Trophoblast cell (in vitro differentiated cells and primary cell): ENCODE measurements at regions not wholly inside any gene's neighbourhood (a gene's known extent, or its start where the extent isn't known, plus 50 kb on each side); places are given as distances from the start of the nearest gene placed in this dataset.

ENCODE experiments used
- DNase-seq, 2 donors: peaks; one replicate each; pipeline ENCODE4 v3.0.0-alpha.2; 2016
- H2AFZ ChIP-seq: 2 replicates; pipeline ENCODE4 v1.6.1; 2013; ENCODE audit warnings: low read length, moderate library complexity, mild to moderate bottlenecking; ENCODE audit not compliant: insufficient read depth, poor library complexity
- H2AK5ac ChIP-seq: 2 replicates; pipeline ENCODE4 v1.6.1; 2013; ENCODE audit warnings: mild to moderate bottlenecking, low read length
- H2BK120ac ChIP-seq: 2 replicates; pipeline ENCODE4 v1.6.1; 2013; ENCODE audit warnings: low read length, mild to moderate bottlenecking, moderate library complexity; ENCODE audit not compliant: insufficient read depth, poor library complexity
- H2BK12ac ChIP-seq: 2 replicates; pipeline ENCODE4 v1.6.1; 2013; ENCODE audit warnings: mild to moderate bottlenecking, low read length, moderate library complexity
- H2BK5ac ChIP-seq: 2 replicates; pipeline ENCODE4 v1.6.1; 2013; ENCODE audit warnings: low read length, low read depth, moderate library complexity, mild to moderate bottlenecking; ENCODE audit not compliant: poor library complexity
- H3K14ac ChIP-seq: 2 replicates; pipeline ENCODE4 v1.6.1; 2013; ENCODE audit warnings: mild to moderate bottlenecking, low read length
- H3K18ac ChIP-seq: 2 replicates; pipeline ENCODE4 v1.6.1; 2013; ENCODE audit warnings: mild to moderate bottlenecking, low read length
- H3K23ac ChIP-seq: 2 replicates; pipeline ENCODE4 v1.6.1; 2013; ENCODE audit warnings: low read length
- H3K27ac ChIP-seq: 2 replicates; pipeline ENCODE4 v1.5.1; 2013; ENCODE audit warnings: low read depth, mild to moderate bottlenecking, inconsistent platforms, low read length, moderate library complexity
- H3K27me3 ChIP-seq: 2 replicates; pipeline ENCODE4 v1.6.1; 2013; ENCODE audit warnings: inconsistent platforms, mild to moderate bottlenecking, low read length, moderate library complexity; ENCODE audit not compliant: insufficient read depth
- H3K36me3 ChIP-seq, 2 experiments: 1 replicate in 1 of 2; 2 replicates in 1 of 2; pipeline ENCODE4 v1.6.1; 2013; ENCODE audit warnings: low read length in 2 of 2, mild to moderate bottlenecking in 2 of 2, moderate library complexity in 1 of 2; ENCODE audit not compliant: insufficient read depth in 2 of 2, control insufficient read depth in 1 of 2
- H3K4ac ChIP-seq: 2 replicates; pipeline ENCODE4 v1.6.1; 2013; ENCODE audit warnings: low read depth, mild to moderate bottlenecking, low read length, moderate library complexity
- H3K4me1 ChIP-seq, 2 experiments: 1 replicate in 1 of 2; 2 replicates in 1 of 2; pipeline ENCODE4 v1.6.1; 2013; ENCODE audit warnings: low read length in 2 of 2, mild to moderate bottlenecking in 2 of 2, moderate library complexity in 1 of 2; ENCODE audit not compliant: insufficient read depth in 2 of 2, control insufficient read depth in 1 of 2
- H3K4me2 ChIP-seq: 2 replicates; pipeline ENCODE4 v1.6.1; 2013; ENCODE audit warnings: inconsistent platforms, mild to moderate bottlenecking, low read length, moderate library complexity
- H3K4me3 ChIP-seq: 2 replicates; pipeline ENCODE4 v1.5.1; 2013; ENCODE audit warnings: mild to moderate bottlenecking, low read depth, low read length, inconsistent platforms
- H3K79me1 ChIP-seq: one replicate; pipeline ENCODE4 v1.6.1; 2013; ENCODE audit warnings: low read length
- H3K79me2 ChIP-seq: 2 replicates; pipeline ENCODE4 v1.6.1; 2013; ENCODE audit warnings: low read length, mild to moderate bottlenecking; ENCODE audit not compliant: control insufficient read depth, insufficient read depth, poor library complexity
- H3K9ac ChIP-seq: 2 replicates; pipeline ENCODE4 v1.6.1; 2013; ENCODE audit warnings: mild to moderate bottlenecking, low read length
- H3K9me3 ChIP-seq: 2 replicates; pipeline ENCODE4 v1.6.1; 2013; ENCODE audit warnings: low read depth, mild to moderate bottlenecking, control low read depth, inconsistent platforms, low read length; ENCODE audit not compliant: insufficient read depth
- H4K12ac ChIP-seq: 2 replicates; pipeline ENCODE4 v1.6.1; 2013; ENCODE audit warnings: low read depth, mild to moderate bottlenecking, low read length, moderate library complexity
- H4K8ac ChIP-seq: 2 replicates; pipeline ENCODE4 v1.6.1; 2013; ENCODE audit warnings: low read depth, mild to moderate bottlenecking, low read length, moderate library complexity
- H4K91ac ChIP-seq: one replicate; pipeline ENCODE4 v1.6.1; 2013; ENCODE audit warnings: low read depth, mild to moderate bottlenecking, low read length, moderate library complexity
- WGBS: extraction: QIAGEN DNeasy Blood & Tissue Kit; methylation state at CpG from one replicate; pipeline ENCODE4 v1.1.7; 2013; ENCODE audit warnings: missing lambda C conversion rate; ENCODE audit not compliant: insufficient read length, insufficient coverage; ENCODE audit errors: extremely low coverage; 5-methylcytosine and 5-hydroxymethylcytosine counted together

DNA sequence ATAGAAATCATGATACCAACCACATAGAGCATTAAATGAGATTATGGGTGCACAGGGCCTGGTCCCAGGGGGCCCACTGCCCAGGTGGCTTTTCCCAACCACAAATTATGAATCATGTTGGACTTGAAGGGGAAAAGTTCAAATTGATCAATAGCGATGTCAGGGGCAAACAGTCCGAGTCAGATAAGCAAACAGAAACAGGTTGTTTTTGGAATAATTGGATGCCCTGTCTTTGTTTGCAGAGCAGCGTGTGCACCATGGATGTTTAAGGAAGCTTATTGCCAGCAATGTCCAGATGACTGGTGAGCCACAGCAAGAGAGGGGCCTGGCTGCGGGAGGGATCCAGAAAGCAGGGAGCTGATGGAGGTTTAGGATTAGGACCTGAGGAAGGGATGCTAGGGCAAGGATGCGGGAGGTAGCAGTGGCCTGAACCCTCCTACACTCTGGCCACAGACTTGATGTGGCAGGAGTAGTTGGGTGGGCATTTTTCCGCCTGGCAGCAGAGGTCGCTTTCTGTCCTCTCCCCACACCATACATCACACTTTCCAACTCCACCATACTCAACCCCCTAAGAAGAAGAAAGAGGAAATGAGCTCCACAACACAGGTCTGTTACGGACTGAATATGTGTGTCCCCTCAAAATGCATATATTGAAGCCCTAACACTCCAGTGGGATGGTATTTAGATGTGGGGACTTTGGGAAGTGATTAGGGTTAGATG is 266.4 kb upstream of the RPL38 start:
- DNase-seq, result no peak
- H4K12ac ChIP-seq, result no peak overlapping the region
- H3K4me1 ChIP-seq, result no peaks in the 10 kb centered on the region
- no peaks in the 10 kb centered on the region for H3K79me1 ChIP-seq
- H3K4me2 ChIP-seq, result no peak overlapping the region
- no peak overlapping the region for H2BK120ac ChIP-seq
- no peak overlapping the region for H3K23ac ChIP-seq
- H3K27me3 ChIP-seq, result no peaks in the 10 kb centered on the region
- no peak overlapping the region for H3K18ac ChIP-seq
- no peaks in the 10 kb centered on the region for H3K36me3 ChIP-seq
- no peak overlapping the region for H2AK5ac ChIP-seq
- no peak overlapping the region for H3K9ac ChIP-seq
- no peak overlapping the region for H3K4ac ChIP-seq
- H2BK5ac ChIP-seq, result no peak overlapping the region
- H3K27ac ChIP-seq, result no peak overlapping the region
- no peak overlapping the region for H3K4me3 ChIP-seq
- no CpG with 5 or more reads among the region's 8 CpGs for WGBS
- H4K8ac ChIP-seq, result no peak overlapping the region
- H2BK12ac ChIP-seq, result no peak overlapping the region
- peaks cover 2% of the 10 kb centered on the region for H3K9me3 ChIP-seq
- H3K79me2 ChIP-seq, result no peaks in the 10 kb centered on the region
- H2AFZ ChIP-seq, result no peak overlapping the region
- no peak overlapping the region for H4K91ac ChIP-seq
- no peak overlapping the region for H3K14ac ChIP-seq

- Histone ChIP-seq H3K27ac (no peak overlapping the region), H2BK120ac (no peak overlapping the region), H3K9ac (no peak overlapping the region), H4K91ac (no peak overlapping the region), H2AFZ (no peak overlapping the region), H3K36me3 (no peaks in the 10 kb centered on the region), H2BK12ac (no peak overlapping the region), H4K12ac (no peak overlapping the region), H3K9me3 (peaks cover 2% of the 10 kb centered on the region), H2BK5ac (no peak overlapping the region), H4K8ac (no peak overlapping the region), H3K79me1 (no peaks in the 10 kb centered on the region), H3K4ac (no peak overlapping the region), H3K79me2 (no peaks in the 10 kb centered on the region), H3K4me3 (no peak overlapping the region), H3K18ac (no peak overlapping the region), H2AK5ac (no peak overlapping the region), H3K4me1 (no peaks in the 10 kb centered on the region), H3K14ac (no peak overlapping the region), H3K23ac (no peak overlapping the region), H3K27me3 (no peaks in the 10 kb centered on the region), H3K4me2 (no peak overlapping the region)
- no CpG with 5 or more reads among the region's 2 CpGs for WGBS
- DNase-seq, result no peak
Observed at GRCh38 chr17:73938706-73939105, 264.8 kb upstream of the RPL38 start.

DNA sequence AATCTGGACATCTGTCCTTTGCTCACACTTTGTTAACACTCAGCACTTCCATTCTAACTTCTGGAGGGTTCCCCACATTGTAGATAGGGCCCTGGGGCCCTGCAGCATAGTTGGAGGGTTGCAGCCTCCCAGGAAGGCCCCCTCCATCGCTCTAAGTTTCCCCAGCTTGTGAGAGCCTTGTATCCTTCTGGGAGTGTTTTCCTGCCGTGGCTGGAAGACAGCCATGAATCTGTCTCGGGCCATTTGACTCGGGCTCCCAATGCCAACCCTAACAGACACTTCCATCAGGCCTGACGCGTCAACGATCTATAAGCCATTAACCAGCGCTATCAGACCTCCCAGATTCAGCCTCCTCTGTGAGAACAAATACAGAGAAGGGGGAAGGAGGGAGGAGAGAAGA is 263.7 kb upstream of the RPL38 start:
- Histone ChIP-seq H3K79me2 (no peaks in the 10 kb centered on the region), H3K4me1 (no peaks in the 10 kb centered on the region), H3K9ac (no peak overlapping the region), H4K12ac (no peak overlapping the region), H2BK12ac (no peak overlapping the region), H3K14ac (no peak overlapping the region), H3K79me1 (no peaks in the 10 kb centered on the region), H3K4me2 (no peak overlapping the region), H2AFZ (no peak overlapping the region), H3K27ac (no peak overlapping the region), H2BK5ac (no peak overlapping the region), H4K8ac (no peak overlapping the region), H3K9me3 (peaks cover 2% of the 10 kb centered on the region), H4K91ac (no peak overlapping the region), H3K27me3 (no peaks in the 10 kb centered on the region), H2BK120ac (no peak overlapping the region), H2AK5ac (no peak overlapping the region), H3K4me3 (no peak overlapping the region), H3K4ac (no peak overlapping the region), H3K18ac (no peak overlapping the region), H3K23ac (no peak overlapping the region), H3K36me3 (no peaks in the 10 kb centered on the region)
- DNase-seq, result no peak
- WGBS, result no CpG with 5 or more reads among the region's 8 CpGs

- H3K4me3 ChIP-seq, result no peak overlapping the region
- DNase-seq, result no peak
- no peak overlapping the region for H2BK120ac ChIP-seq
- H3K23ac ChIP-seq, result no peak overlapping the region
- H3K4me2 ChIP-seq, result no peak overlapping the region
- H4K91ac ChIP-seq, result no peak overlapping the region
- H3K36me3 ChIP-seq, result no peaks in the 10 kb centered on the region
- no peaks in the 10 kb centered on the region for H3K79me2 ChIP-seq
- H3K79me1 ChIP-seq, result no peaks in the 10 kb centered on the region
- H3K27ac ChIP-seq, result no peak overlapping the region
- H2AK5ac ChIP-seq, result no peak overlapping the region
- no peak overlapping the region for H2AFZ ChIP-seq
- H3K4me1 ChIP-seq, result no peaks in the 10 kb centered on the region
- no peak overlapping the region for H2BK12ac ChIP-seq
- no peaks in the 10 kb centered on the region for H3K9me3 ChIP-seq
- no peaks in the 10 kb centered on the region for H3K27me3 ChIP-seq
- no peak overlapping the region for H3K4ac ChIP-seq
- no CpG with 5 or more reads among the region's 3 CpGs for WGBS
- no peak overlapping the region for H3K14ac ChIP-seq
- H3K9ac ChIP-seq, result no peak overlapping the region
- no peak overlapping the region for H4K8ac ChIP-seq
- no peak overlapping the region for H4K12ac ChIP-seq
- no peak overlapping the region for H3K18ac ChIP-seq
- no peak overlapping the region for H2BK5ac ChIP-seq
Observed at GRCh38 chr17:73940511-73940910, 263.0 kb upstream of the RPL38 start.
